GM19397 (cell line): ENCODE measurements at regions not wholly inside any gene's neighbourhood (a gene's known extent, or its start where the extent isn't known, plus 50 kb on each side); places are given as distances from the start of the nearest gene placed in this dataset.

Experiments used
- ATAC-seq: cut with Tn5 transposase; IDR thresholded peaks from one replicate; pipeline ENCODE4 v1.9.1; 2021; ENCODE audit warnings: mild to moderate bottlenecking, moderate library complexity; ENCODE audit not compliant: unreplicated experiment

DNA sequence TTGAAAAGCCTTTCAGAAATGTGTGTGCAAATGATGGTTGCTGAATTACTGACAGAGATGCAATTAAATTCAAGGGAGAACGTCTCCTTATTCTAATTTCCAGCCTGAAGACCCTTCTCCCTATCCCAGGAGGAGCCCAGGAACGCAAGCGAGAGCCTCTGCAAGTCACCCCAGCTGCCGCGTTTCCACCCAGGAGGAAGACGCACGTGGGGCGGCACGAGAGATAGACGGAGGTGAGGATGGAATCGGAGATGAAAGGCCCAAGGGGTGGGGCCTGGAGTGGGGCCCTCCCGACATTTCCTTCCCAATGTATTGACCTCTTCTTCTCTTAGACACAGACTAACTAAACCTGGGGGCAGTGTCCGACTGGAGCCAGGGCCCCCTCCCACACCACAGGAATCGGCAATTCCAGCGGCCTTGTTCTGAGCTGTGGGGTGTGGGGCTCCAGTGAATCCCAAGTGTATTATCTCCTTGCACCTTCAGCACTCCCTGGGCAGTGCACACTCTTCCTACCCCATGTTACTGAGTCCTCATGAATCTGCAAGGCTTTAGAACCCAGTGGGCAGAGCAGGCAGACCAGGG lies 322.5 kb downstream of the AJAP1 start:
- no peak for ATAC-seq

DNA sequence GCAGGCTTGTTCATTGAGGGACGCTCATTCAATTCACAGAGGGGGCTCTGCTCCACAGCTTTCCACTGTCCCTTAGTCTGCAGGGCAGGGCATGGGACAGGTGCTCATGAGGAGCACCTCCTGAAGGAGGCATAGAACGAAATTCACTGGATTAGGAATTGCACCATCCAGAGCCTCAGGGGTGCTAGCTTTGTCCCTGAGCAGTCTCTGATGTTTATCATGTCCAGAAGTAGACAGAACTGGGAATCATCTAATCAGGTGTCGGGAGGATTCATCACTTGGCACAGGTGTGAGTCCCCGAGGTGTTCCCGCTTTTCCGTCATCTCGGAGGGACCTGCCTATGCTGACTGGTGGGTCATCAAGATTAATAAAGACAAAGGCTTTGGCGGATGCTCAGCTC lies 321.4 kb downstream of the AJAP1 start:
- ATAC-seq, result no peak

DNA sequence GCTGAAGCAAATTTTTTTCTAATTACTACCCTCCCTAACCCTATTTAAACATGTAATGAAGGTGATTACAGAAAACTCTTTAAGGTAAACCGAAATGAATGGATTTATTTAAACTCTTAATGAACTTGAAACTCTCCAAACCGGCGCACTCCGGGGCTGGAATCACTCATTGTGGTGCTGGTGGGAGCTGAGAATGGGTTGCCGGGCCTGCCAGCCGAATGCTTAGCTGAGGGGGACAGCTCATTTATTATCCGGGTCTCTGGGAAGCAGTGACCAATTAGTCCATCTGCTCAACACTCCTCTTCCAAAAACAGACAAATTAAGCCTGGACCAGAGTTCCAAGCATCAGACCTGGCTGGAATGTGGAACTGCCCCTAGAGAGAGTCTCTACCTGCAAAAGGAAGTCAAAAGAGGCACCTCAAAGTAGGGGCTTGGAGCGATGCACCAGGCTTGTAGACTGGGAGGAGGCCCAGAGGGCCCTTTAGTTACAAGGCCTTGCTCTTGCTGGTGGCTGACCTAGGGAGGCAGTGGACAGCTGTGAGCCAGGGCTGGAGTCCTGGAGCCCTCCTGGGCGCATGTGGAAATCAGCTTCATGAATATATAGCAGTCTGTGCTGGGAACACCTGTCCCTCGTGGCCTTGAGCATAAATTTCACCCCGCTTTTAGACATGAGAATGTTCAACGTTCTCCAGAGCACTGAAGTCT lies 320.7 kb downstream of the AJAP1 start:
- ATAC-seq, result no peak

DNA sequence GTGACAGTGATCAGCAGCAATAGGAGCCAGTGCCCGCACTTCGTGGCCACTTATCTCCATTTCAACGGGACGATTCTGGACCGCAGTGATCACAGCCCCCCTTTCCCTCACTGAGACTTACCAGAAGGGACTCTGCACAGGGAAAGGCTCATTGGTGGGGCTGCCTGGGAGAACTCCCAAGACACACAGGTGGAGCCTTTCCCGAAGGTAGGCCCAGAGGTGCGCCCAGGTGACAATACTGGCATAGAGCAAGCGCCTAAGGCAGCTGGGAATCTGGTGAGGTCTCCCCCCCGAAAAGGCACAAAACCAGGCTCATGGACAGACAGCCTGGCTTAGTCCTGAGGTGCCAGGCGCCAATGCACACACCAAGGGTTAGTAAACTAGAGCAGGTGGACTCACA lies 318.9 kb downstream of the AJAP1 start:
- no peak for ATAC-seq

DNA sequence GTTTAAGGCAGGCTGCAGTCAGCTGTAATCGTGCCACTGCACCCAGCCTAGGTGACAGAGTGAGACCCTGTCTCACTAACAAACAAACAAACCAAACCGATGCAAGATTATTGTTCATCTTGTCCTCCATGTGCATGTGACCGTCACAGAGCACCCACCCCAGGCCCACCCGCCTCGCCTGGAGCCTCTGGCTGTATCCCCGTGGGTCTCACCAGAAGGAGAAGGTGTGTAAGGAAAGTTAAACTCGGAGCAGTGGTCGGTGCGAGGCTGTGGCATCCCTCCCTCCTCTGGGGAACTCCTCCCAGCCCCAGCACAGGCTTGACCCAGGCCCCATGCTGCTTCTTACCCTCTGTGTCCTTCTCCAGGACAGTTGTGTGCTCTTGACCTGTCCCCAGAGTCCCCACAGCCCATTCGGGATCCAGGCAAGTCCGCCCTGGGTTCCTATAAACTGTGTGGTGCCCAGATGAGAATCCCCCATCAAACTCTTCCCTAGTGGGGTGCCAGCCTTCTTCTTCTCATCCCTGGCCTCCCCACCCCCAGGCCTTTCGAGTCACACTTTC lies 318.4 kb downstream of the AJAP1 start:
- no peak for ATAC-seq

DNA sequence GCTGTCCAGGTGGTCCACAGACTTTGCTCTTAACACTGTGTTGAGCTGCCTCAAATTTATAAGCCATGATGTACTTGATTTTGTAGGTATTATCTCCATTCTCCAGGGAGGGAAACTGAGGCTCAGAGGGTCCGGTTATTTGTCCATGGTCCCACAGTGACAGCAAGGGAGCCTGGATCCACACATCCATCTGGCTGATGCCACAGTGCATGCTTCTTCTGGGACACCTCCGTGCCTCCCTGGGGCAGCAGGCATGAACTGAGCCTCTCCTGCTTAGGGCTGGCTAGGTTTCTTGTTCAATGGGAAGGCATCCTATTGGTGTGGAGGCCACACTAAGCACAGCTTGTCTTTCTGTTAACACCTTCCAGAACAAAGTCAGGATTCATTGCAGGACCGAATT lies 317.3 kb downstream of the AJAP1 start:
- no peak for ATAC-seq

DNA sequence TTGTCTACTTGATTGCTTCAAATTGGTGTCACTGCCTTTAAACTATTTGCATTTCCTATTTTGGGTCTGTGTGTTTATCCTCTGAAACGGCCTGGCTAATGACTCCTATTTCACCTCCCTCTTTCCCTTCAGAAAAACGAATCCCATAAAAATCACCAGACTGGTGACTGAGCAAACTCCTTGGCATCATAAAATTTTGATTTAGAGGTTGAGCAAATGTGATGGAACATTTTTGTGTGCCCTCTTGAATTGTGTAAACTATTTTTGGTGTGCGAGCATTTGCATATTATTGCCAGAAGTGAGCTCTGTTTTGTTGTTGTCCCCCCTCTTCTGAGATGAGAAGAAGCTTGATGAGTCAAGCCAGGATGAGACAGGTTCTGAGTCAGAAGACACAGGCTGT lies 316.1 kb downstream of the AJAP1 start:
- no peak for ATAC-seq

DNA sequence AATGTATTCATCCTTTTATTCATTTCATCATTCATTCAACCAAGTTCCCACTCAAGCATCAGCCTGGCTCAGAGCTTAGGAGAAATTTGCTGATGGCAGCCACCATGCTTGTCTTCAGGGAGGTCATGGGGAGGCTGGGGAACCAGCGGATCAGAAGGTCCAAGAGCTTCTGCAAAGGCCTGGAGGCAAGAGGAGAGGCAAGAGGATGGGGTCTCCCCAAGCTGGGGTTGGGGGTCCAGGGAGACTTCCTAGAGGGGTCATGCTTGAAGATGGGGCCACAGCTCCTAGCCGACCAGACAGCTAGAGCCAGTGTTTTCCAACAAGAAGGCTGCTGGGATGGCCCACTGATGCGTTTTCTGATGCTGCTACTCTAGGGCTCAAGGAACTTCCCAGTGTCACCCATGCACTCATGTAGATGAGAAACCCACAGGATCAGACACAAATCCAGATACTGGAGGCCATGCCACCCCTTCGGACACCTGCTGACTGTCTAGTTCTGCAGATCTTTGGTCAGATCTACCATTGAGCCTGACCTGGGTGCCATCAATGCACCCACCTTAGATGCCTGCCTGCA lies 315.2 kb downstream of the AJAP1 start:
- no peak for ATAC-seq

DNA sequence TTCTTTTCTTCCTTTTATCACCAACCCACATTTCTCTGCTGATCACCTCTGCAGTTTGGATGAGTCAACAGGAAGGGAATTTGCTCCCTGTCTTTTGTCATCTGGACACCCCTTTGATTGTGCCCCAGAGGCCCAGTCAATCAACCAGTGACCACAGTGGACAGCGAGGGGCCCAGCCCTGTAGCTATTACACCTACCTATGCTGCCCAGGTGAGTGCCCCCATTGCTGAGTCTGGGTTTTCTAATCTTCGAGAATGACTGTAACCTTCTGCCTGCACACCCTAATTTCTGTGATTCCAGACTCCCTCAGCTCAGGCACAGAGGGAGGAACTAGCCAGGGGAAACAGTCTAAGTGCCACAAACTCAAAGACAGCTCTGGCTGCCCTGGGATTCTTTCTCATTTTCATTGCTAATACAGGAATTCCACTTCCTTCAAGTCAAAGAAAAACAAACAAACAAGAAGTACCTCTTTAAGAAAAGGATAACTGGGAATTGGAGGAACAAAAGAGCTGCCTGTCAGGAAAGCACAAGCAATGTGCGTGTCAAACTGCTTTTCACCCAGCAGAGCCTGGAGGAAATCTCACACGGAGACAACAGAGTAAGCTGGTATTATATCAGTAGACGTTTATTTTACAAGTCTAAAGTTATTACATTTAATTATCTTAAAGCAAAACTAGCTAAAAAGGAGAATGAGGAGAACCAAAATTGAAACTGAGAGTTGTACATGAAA lies 311.1 kb downstream of the AJAP1 start:
- no peak for ATAC-seq

DNA sequence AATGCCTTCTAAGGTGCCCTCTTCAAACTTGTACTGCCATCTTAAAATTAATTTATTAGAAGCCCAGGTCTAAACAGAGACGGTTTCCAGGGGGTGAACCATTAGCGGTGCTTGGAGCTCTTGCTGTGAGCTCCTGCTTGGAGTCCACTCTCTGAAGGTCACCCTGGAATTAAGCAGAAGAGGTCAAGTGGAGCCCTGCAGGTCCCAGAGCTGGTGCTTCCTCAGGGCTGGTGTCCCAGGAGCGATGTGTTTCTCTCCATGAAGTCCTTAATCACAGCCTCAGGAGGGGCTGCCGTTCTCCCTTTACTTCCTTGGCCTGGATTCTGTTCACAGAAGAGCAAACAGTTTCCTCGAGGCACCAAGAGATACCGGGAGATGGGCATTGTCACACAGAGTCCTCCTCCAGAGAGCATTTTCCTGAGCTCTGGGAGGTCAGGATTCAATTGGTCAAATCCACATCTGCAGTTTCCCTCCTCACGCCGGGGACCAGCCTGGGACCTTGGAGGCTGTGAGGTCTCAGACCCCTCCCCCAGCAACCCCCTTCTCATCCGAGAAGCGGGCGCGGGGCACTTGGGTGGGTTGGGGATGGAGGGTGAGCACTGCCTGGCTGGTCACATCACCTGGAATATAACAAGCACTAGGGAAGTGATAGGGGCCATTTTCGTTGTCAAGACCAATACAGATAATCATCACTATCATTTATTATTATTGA lies 310.4 kb downstream of the AJAP1 start:
- no peak for ATAC-seq

DNA sequence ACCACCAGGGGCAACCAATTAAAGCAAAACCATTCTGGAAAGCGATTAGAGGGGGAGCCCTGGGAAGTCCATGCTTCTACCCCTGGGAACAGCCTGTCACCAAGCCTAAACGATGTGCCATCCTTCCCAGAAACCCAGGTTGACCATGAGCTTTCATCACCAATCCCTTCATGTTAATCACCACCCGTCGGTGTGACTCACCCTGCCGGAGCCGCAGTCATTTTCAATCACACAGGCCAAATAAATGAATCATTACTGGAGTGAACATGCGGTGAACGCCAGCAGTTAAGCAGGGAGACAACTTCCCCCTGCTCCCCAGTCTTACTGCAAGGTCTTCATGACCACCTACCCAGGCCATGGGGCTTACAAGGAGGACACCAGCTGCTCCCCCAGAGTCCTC lies 308.8 kb downstream of the AJAP1 start:
- no peak for ATAC-seq

DNA sequence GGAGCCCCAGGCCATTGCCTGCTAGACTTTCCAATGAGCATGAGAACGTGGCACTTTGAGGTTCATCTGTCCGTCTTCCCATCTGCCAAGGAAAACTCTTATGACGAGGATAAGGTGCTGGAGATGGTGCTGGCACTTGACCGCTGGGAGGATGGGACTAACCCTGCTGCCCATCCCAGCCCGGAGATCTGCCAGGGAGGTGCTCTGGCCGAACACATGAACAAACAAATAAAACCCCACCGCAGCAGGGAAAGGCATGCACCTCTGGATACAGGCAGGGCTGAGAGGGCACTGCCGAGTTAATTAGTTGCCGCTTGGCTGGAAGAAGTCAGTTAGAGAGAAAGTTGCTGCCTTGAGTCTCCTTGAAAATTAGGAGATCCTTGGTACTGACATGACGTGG lies 308.4 kb downstream of the AJAP1 start:
- ATAC-seq, result no peak

DNA sequence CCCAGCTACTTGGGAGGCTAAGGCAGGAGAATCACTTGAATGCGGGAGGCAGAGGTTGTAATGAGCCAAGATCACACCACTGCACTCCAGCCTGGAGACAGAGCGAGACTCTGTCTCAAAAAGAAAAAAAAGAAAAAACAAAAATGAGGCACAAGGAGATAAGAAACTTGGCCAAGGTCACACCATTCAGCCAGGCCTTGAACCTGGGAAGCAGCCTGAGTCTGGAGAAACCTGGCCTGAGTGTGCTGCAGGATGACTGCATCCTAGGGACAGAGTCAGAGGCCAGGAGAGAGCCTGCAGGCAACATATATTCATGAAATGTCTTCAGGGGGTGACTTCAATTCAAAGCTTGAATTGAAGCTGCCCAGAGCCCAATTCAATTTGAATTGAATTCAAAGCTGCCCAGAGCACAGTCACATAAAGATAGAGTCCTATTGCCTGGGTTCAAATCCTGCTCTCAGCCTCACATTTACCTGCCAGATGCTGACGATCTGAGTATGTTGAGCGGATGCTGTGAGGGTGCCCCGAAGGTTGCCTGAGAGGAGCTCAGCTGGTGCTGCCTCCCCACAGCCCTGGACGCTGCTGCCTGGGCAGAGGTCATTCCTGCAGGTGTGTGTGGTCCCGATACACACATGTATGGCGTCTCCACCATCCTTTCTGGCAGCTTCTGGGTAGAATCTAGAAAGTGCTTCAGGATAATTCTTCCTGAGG lies 307.7 kb downstream of the AJAP1 start:
- no peak for ATAC-seq

DNA sequence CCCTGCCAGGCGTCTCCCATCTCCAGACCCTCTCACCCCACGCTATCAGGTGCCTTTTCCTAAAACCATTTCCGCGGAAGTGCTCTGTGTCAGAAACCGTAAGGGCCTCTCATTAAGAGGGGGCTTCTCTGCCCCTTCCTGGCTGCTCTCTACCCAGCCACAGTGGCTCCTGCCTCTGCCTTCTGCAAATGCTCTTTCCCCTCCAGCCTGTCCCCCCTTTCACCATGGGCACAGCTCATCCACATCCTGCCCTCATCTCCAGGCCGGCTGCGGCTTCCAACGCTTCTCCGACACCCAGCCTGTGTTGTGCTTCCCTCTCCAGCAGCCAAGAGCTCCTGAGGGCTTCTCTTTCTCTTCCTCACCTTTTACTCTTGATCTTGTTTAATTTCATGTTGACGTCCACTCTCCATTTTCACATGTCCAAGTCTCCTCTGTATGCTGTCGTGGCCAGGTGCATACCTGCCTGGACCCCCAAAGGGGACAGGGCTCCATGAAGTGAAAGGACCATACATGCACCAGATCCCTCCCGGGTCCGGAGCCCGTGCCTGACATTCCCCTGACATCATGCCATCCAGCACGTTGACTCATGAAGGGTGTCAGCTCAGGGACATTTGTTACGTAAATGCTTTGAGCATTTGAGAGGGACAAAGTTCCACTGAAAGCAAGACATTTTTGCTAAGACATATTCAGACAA lies 306.5 kb downstream of the AJAP1 start:
- no peak for ATAC-seq

DNA sequence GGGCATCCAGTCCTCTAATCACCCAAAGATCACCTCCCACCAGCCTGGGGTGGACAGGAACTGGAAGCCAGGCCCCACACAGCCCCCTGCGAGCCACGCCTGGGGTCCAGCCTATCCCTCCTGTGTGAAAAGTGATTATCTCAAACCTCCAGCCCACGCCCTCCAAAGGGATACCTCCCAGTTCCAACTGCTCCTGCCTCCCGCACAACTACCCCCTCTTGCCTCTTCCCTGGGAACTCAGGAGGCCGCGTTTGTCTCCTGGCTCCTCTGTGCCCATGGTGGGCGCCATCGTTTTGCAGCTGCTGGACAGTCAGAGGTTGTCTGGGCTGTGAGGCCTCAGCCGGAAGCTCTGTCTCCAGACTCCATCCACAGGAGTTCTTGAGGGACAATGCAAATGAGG lies 305.9 kb downstream of the AJAP1 start:
- no peak for ATAC-seq

DNA sequence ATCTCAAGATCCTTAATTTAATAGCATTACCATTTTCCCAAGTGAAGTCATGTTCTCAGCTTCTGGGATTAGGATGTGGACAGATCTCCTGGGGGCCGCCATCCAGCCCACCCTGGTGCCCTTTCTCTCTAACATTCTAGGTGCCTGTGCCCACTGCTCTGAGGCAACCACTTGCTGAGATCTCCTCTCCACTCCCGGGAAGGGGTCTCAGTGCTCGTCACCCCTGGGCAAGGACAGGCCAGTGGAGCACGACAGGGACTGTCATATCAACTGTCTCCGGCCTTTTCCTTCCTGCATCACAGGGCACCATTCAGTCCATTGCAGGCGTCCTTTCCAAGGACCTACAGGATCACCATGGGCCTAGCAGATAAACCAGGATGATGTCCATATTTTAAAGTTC lies 304.8 kb downstream of the AJAP1 start:
- ATAC-seq, result no peak

DNA sequence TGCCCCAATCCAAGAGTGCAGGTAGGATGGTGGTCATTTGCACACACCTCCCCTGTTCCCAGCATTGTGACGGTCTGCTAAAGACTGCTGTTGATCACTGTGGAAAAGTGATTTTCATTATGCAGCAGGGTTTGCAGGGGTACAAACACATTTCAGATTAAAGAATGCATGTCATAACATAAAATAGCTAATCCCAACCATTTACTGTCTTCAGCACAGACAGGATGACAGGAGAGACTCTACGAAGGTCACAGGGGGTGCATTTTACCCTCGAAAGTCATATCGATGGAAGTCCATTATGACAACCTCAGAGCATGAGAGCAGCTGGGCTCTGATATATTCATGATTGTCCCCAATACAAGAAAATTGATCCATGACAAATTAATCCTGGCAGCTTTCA lies 302.6 kb downstream of the AJAP1 start:
- no peak for ATAC-seq

DNA sequence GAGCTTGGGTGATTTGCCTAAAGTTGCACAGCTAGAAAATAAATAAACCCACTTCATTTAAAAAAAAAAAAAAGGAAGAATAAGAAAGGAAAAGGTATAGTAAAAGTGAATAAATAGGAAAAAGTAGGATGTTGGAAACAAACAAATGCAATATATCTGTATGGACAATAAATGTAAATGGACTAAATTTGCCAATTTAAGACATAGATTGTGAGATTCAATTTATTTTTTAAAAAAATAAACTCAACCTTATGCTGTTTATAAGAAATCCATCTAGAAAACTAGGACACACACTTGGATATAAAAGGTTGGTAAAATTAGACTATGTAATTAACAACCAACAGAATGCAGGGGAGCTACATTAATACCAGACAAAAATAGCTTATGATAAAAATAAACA lies 300.0 kb downstream of the AJAP1 start:
- no peak for ATAC-seq

DNA sequence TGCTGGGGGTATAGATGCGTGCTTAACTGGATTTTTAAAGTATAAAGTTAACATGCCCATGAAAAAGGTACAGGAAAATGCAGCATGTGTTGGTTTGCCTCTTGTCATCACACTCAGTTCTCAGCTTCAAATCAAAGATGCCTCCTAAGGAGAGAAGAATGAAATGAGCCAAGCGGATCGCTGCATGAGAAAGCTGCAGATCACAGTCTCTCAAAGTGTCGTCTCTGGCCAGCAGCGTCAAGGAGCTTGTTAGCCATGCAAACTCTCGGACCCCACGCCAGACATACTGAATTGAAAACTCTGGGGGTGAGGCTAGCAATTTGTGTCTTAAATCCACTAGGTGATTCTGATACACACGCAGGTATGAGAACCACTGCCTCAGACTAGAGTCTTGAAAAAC lies 297.2 kb downstream of the AJAP1 start:
- ATAC-seq, result no peak

DNA sequence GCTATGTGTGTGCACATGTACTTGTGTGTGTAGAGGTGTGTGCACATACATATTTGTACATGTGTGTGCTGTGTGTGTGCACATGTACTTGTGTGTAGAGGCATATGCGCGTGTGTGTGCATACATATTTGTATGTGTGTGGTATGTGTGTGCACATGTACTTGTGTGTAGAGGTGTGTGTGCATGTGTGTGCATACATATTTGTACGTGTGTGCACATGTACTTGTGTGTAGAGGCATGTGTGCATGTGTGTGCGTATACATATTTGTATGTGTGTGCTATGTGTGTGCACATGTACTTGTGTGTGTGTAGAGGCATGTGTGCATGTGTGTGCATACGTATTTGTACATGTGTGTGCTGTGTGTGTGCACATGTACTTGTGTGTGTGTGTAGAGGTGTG lies 291.9 kb downstream of the AJAP1 start:
- no peak for ATAC-seq
